HL-60 (cell line): ENCODE measurements at regions not wholly inside any gene's neighbourhood (a gene's known extent, or its start where the extent isn't known, plus 50 kb on each side); places are given as distances from the start of the nearest gene placed in this dataset.

Experiments used
- DNase-seq, 2 experiments: peaks; one replicate each; pipeline ENCODE4 v3.0.0-alpha.2; 2010 to 2020; ENCODE audit warnings: low read depth in 1 of 2, low spot score in 1 of 2
- H3K27ac ChIP-seq: fragments of 250-450 bp; sonication (Bioruptor Pico); replicated peaks from 2 replicates; pipeline ENCODE4 v1.5.1; 2020; ENCODE audit warnings: mild to moderate bottlenecking, moderate library complexity
- H3K27me3 ChIP-seq: fragments of 250-450 bp; sonication (Bioruptor Pico); 2 replicates; pipeline ENCODE4 v1.5.1; 2021; ENCODE audit warnings: mild to moderate bottlenecking, moderate library complexity; ENCODE audit not compliant: insufficient read depth, poor library complexity, severe bottlenecking
- H3K4me3 ChIP-seq: replicated peaks from 2 replicates; pipeline ENCODE4 v1.5.1; 2011; ENCODE audit warnings: mild to moderate bottlenecking, control low read depth, low read length; ENCODE audit not compliant: insufficient read depth
- GABPA ChIP-seq: IDR thresholded peaks from 2 replicates; pipeline ENCODE4 v1.6.1; 2012; ENCODE audit warnings: low read depth
- POLR2AphosphoS5 ChIP-seq: IDR thresholded peaks from 2 replicates; pipeline ENCODE4 v1.6.1; 2012; ENCODE audit warnings: low read depth
- REST ChIP-seq: IDR thresholded peaks from 2 replicates; pipeline ENCODE4 v1.6.1; 2012; ENCODE audit warnings: low read depth; ENCODE audit not compliant: insufficient replicate concordance
- SPI1 ChIP-seq: IDR thresholded peaks from 2 replicates; pipeline ENCODE4 v1.6.1; 2012; ENCODE audit warnings: low read depth, mild to moderate bottlenecking, borderline replicate concordance
- TF ChIP-seq, protein P1 (sequence below): IDR thresholded peaks from one replicate; pipeline ENCODE4 v1.5.1; 2011; ENCODE audit warnings: low read length, control low read depth, inconsistent platforms; ENCODE audit not compliant: insufficient read depth

DNA sequence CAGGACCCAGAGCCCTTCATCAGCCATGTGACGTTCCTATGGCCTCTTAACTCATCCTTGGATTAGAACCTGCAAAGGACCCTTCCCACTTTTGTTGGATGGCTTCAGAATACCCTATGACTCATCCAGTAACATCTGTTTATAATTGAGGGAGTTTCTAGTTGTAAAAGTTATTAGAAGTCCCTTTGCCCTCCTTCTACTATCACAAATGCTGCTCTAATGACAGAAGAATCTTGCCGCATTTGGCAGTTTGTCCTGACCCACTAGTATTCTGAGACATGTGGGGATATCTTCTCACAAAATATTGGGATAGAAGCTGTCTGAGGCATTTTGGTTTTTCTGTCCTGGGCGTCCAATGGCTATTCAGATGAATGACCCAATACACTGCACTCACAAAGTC, 251.8 kb upstream of the TMEM72 start:
- H3K27me3 ChIP-seq = no peaks in the 10 kb centered on the region
- DNase-seq = no peak
- H3K27ac ChIP-seq = no peak overlapping the region
- TF ChIP-seq REST (no peak), POLR2AphosphoS5 (no peak), GABPA (no peak), SPI1 (no peak)
- TF ChIP-seq, protein P1, sequence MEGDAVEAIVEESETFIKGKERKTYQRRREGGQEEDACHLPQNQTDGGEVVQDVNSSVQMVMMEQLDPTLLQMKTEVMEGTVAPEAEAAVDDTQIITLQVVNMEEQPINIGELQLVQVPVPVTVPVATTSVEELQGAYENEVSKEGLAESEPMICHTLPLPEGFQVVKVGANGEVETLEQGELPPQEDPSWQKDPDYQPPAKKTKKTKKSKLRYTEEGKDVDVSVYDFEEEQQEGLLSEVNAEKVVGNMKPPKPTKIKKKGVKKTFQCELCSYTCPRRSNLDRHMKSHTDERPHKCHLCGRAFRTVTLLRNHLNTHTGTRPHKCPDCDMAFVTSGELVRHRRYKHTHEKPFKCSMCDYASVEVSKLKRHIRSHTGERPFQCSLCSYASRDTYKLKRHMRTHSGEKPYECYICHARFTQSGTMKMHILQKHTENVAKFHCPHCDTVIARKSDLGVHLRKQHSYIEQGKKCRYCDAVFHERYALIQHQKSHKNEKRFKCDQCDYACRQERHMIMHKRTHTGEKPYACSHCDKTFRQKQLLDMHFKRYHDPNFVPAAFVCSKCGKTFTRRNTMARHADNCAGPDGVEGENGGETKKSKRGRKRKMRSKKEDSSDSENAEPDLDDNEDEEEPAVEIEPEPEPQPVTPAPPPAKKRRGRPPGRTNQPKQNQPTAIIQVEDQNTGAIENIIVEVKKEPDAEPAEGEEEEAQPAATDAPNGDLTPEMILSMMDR = no peak
- H3K4me3 ChIP-seq = no peak overlapping the region

DNA sequence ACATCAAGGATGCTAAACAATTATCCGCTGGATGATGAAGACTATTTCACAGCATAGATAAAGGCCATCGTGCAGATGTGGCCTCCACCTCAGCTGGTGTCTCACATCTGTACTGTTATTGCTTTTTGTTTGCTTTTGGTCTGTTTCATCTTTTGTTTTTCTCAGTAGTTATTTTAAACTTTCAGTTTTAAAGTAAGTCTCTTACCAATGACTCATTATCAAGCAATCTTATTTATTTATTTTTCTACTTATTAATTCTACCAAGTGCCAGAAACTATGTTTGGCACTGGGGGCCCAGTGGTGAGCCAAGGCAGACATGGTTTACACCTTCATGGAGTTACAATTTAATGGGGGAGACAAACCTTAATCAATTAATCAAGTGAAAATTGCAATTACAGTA, 250.9 kb upstream of the TMEM72 start:
- H3K27ac ChIP-seq = no peak overlapping the region
- TF ChIP-seq, protein P1 = no peak
- TF ChIP-seq SPI1 (no peak), GABPA (no peak), POLR2AphosphoS5 (no peak), REST (no peak)
- no peak for DNase-seq

DNA sequence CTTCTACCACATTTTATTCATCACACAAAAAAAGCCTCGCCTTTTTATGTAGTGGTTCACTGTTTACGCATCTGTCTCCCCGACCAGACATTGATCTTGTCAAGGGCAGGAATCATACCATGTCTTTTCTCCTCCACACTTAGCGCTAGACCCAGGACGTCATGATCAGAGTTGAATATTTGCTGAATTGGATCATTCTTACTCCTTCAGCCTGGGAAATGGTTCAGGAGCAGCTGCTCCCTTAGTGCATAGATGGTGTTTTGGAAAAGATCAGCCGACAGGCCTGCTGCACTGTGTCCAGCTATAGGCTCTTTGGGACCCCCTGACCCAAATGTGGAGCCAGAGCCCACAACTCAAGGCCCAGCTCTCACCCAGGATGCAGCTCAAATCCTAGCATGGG, 249.1 kb upstream of the TMEM72 start:
- Histone ChIP-seq H3K27me3 (no peaks in the 10 kb centered on the region), H3K4me3 (no peak overlapping the region), H3K27ac (no peak overlapping the region)
- no peak for DNase-seq
- TF ChIP-seq, protein P1 = no peak
- TF ChIP-seq SPI1 (no peak), POLR2AphosphoS5 (no peak), REST (no peak), GABPA (no peak)

More for the DNA sequence above, 250.9 kb upstream of the TMEM72 start:
- no peaks in the 10 kb centered on the region for H3K27me3 ChIP-seq
- H3K4me3 ChIP-seq = no peak overlapping the region
